GM23338 (cell line): ENCODE measurements at regions not wholly inside any gene's neighbourhood (a gene's known extent, or its start where the extent isn't known, plus 50 kb on each side); places are given as distances from the start of the nearest gene placed in this dataset.

Source experiments
- ATAC-seq: fragments of 200-7000 bp; cut with Tn5 transposase; 3 replicates; pipeline ENCODE4 v1.9.1; 2020
- DNase-seq: peaks from one replicate; pipeline ENCODE4 v3.0.0-alpha.2; 2015; ENCODE audit warnings: low spot score
- H2AFZ ChIP-seq: fragments of 200-600 bp; sonication (generic); 2 replicates; pipeline ENCODE4 v1.8.0; 2016; ENCODE audit warnings: antibody characterized with exemption, mild to moderate bottlenecking, moderate library complexity
- H3F3A ChIP-seq: fragments of 200-600 bp; sonication (generic); replicated peaks from 2 replicates; pipeline ENCODE4 v1.8.0; 2017; ENCODE audit warnings: antibody characterized with exemption, mixed run types, low read depth
- H3K27ac ChIP-seq: fragments of 200-600 bp; sonication (generic); 2 replicates; pipeline ENCODE4 v1.6.1; 2016; ENCODE audit warnings: low read depth
- H3K27me3 ChIP-seq: fragments of 200-600 bp; sonication (generic); 2 replicates; pipeline ENCODE4 v1.8.0; 2016; ENCODE audit warnings: mild to moderate bottlenecking, mixed run types, moderate library complexity; ENCODE audit not compliant: insufficient read depth
- H3K36me3 ChIP-seq: fragments of 200-600 bp; sonication (generic); 2 replicates; pipeline ENCODE4 v1.8.0; 2016; ENCODE audit warnings: mild to moderate bottlenecking; ENCODE audit not compliant: insufficient read depth
- H3K4me1 ChIP-seq: fragments of 200-600 bp; sonication (generic); 2 replicates; pipeline ENCODE4 v1.8.0; 2016; ENCODE audit warnings: mild to moderate bottlenecking, moderate library complexity; ENCODE audit not compliant: insufficient read depth
- H3K4me2 ChIP-seq: fragments of 200-600 bp; sonication (generic); 2 replicates; pipeline ENCODE4 v1.7.1; 2017; ENCODE audit warnings: mixed run types
- H3K4me3 ChIP-seq: fragments of 200-600 bp; sonication (generic); 2 replicates; pipeline ENCODE4 v1.6.1; 2016; ENCODE audit warnings: mixed run types
- H3K79me2 ChIP-seq: fragments of 200-600 bp; sonication (generic); replicated peaks from 2 replicates; pipeline ENCODE4 v1.8.0; 2017; ENCODE audit warnings: mild to moderate bottlenecking; ENCODE audit not compliant: insufficient read depth
- H3K9me2 ChIP-seq: fragments of 200-600 bp; sonication (generic); 2 replicates; pipeline ENCODE4 v1.8.0; 2017; ENCODE audit not compliant: insufficient read depth
- H4K20me1 ChIP-seq: fragments of 200-600 bp; sonication (generic); replicated peaks from 2 replicates; pipeline ENCODE4 v1.8.0; 2017; ENCODE audit warnings: mild to moderate bottlenecking; ENCODE audit not compliant: insufficient read depth
- H3K27ac Mint-ChIP-seq: 2 replicates; pipeline ENCODE4 v1.8.0; 2020; ENCODE audit warnings: inconsistent platforms, mild to moderate bottlenecking, moderate library complexity, mixed read lengths
- H3K27me3 Mint-ChIP-seq: 3 replicates; pipeline ENCODE4 v1.8.0; 2022; ENCODE audit warnings: low read depth, mild to moderate bottlenecking, moderate library complexity, mixed read lengths, inconsistent platforms; ENCODE audit not compliant: insufficient read depth, poor library complexity
- H3K36me3 Mint-ChIP-seq: 3 replicates; pipeline ENCODE4 v1.8.0; 2021; ENCODE audit warnings: low read depth, mild to moderate bottlenecking, inconsistent platforms, moderate library complexity, mixed read lengths
- H3K4me1 Mint-ChIP-seq: 3 replicates; pipeline ENCODE4 v1.8.0; 2020; ENCODE audit warnings: mild to moderate bottlenecking, inconsistent platforms, mixed read lengths
- H3K4me3 Mint-ChIP-seq: 3 replicates; pipeline ENCODE4 v1.8.0; 2021; ENCODE audit warnings: moderate library complexity, mild to moderate bottlenecking, inconsistent platforms, mixed read lengths
- H3K9me3 Mint-ChIP-seq: 3 replicates; pipeline ENCODE4 v1.8.0; 2020; ENCODE audit warnings: moderate library complexity, mild to moderate bottlenecking, inconsistent platforms, mixed read lengths
- CREB1 ChIP-seq: fragments of 250-450 bp; sonication (Bioruptor Pico); IDR thresholded peaks from 2 replicates; pipeline ENCODE4 v1.5.0; 2020; ENCODE audit warnings: low read depth, mild to moderate bottlenecking, moderate library complexity
- CTCF ChIP-seq, 2 experiments: fragments of 200-600 bp in 1 of 2; sonication (generic) in 1 of 2; conservative IDR thresholded peaks; 2 replicates each; pipeline versions ENCODE4 v1.5.1 to v1.6.1; 2016 to 2017; ENCODE audit warnings: antibody characterized with exemption in 2 of 2, low read depth in 2 of 2, mild to moderate bottlenecking in 2 of 2, moderate library complexity in 1 of 2
- EZH2 ChIP-seq: fragments of 200-600 bp; sonication (generic); IDR thresholded peaks from one replicate; pipeline ENCODE4 v1.8.0; 2017; ENCODE audit warnings: antibody characterized with exemption, mild to moderate bottlenecking, low read depth; ENCODE audit not compliant: unreplicated experiment
- EZH2phosphoT487 ChIP-seq: fragments of 200-600 bp; sonication (generic); IDR thresholded peaks from one replicate; pipeline ENCODE4 v1.8.1; 2018; ENCODE audit warnings: antibody characterized with exemption; ENCODE audit not compliant: unreplicated experiment
- JUNB ChIP-seq: IDR thresholded peaks from one replicate; pipeline ENCODE4 v1.6.1; 2016; ENCODE audit warnings: antibody characterized with exemption; ENCODE audit not compliant: unreplicated experiment
- NANOG ChIP-seq: IDR thresholded peaks from 2 replicates; pipeline ENCODE4 v1.6.1; 2016; ENCODE audit warnings: antibody characterized with exemption, borderline replicate concordance
- ZNF331 ChIP-seq: fragments of 250-450 bp; sonication (Bioruptor Pico); IDR thresholded peaks from 2 replicates; pipeline ENCODE4 v1.5.0; 2020; ENCODE audit warnings: low read depth, mild to moderate bottlenecking, moderate library complexity
- ZNF462 ChIP-seq: fragments of 250-450 bp; sonication (Bioruptor Pico); IDR thresholded peaks from 2 replicates; pipeline ENCODE4 v1.5.0; 2020; ENCODE audit warnings: mild to moderate bottlenecking, moderate library complexity

GRCh38 chr2:180143633-180144337, 136.7 kb upstream of the CWC22 start (continued):
- TF ChIP-seq CTCF (conservative IDR thresholded peaks at IDR 0.05; ENCODE audit: low read depth in 2 of 2), result no peak
- no peak for TF ChIP-seq ZNF462 (CRISPR knock-in tag)
- no peak for TF ChIP-seq ZNF331 (CRISPR knock-in tag)
- TF ChIP-seq EZH2, result no peak
- TF ChIP-seq NANOG, result no peak
- no peak for TF ChIP-seq CREB1 (CRISPR knock-in tag)
- no peak for TF ChIP-seq JUNB
- TF ChIP-seq EZH2phosphoT487, result no peak

GRCh38 chr2:180141600-180141999, 134.5 kb upstream of the CWC22 start:
- no peak overlapping the region for H3K4me2 ChIP-seq
- H3K4me3 Mint-ChIP-seq, result no peak overlapping the region
- H3K9me3 Mint-ChIP-seq, result no peaks in the 10 kb centered on the region
- no peaks in the 10 kb centered on the region for H3F3A ChIP-seq
- no peaks in the 10 kb centered on the region for H3K79me2 ChIP-seq
- H3K9me2 ChIP-seq, result peaks cover 5% of the 10 kb centered on the region; the same call in 1 of the 2 replicates
- no peak overlapping the region for H3K27ac Mint-ChIP-seq
- no peak overlapping the region for H3K4me3 ChIP-seq
- ATAC-seq (no peak), DNase-seq (no peak)
- no peaks in the 10 kb centered on the region for H4K20me1 ChIP-seq
- H3K36me3 ChIP-seq, result no peaks in the 10 kb centered on the region
- H3K27me3 Mint-ChIP-seq, result peaks cover 1% of the 10 kb centered on the region
- H3K4me1 ChIP-seq, result peaks cover 29% of the 10 kb centered on the region
- no peaks in the 10 kb centered on the region for H3K27me3 ChIP-seq
- no peak overlapping the region for H3K27ac ChIP-seq
- H3K4me1 Mint-ChIP-seq, result peaks cover 29% of the 10 kb centered on the region
- no peaks in the 10 kb centered on the region for H3K36me3 Mint-ChIP-seq
- no peak overlapping the region for H2AFZ ChIP-seq
- TF ChIP-seq JUNB (no peak), EZH2 (no peak), NANOG (no peak)
